WTC11 (cell line): ENCODE measurements at regions not wholly inside any gene's neighbourhood (a gene's known extent, or its start where the extent isn't known, plus 50 kb on each side); places are given as distances from the start of the nearest gene placed in this dataset.

Experiments used
- ATF2 ChIP-seq: sonication (generic); formaldehyde crosslinking; IDR thresholded peaks from 2 replicates; pipeline ENCODE4 v1.8.1; 2022; ENCODE audit warnings: low read depth, missing genetic modification reagents, borderline replicate concordance
- CREB1 ChIP-seq: sonication (generic); formaldehyde crosslinking; IDR thresholded peaks from 2 replicates; pipeline ENCODE4 v1.8.0; 2023; ENCODE audit warnings: mild to moderate bottlenecking, missing genetic modification reagents
- CTCF ChIP-seq: fragments of 200-600 bp; IDR thresholded peaks from 2 replicates; pipeline ENCODE4 v1.8.0; 2022; ENCODE audit warnings: antibody characterized with exemption
- FOXP1 ChIP-seq: sonication (generic); formaldehyde crosslinking; IDR thresholded peaks from 2 replicates; pipeline ENCODE4 v1.8.0; 2022; ENCODE audit warnings: missing genetic modification reagents, mild to moderate bottlenecking, moderate library complexity, borderline replicate concordance
- IRF1 ChIP-seq: sonication (generic); formaldehyde crosslinking; IDR thresholded peaks from 2 replicates; pipeline ENCODE4 v1.8.0; 2023; ENCODE audit warnings: missing genetic modification reagents
- MAX ChIP-seq: sonication (generic); formaldehyde crosslinking; IDR thresholded peaks from 2 replicates; pipeline ENCODE4 v1.8.0; 2022; ENCODE audit warnings: mild to moderate bottlenecking, missing genetic modification reagents
- PREB ChIP-seq: sonication (generic); formaldehyde crosslinking; IDR thresholded peaks from 2 replicates; pipeline ENCODE4 v1.8.1; 2022; ENCODE audit warnings: mild to moderate bottlenecking, missing genetic modification reagents, moderate library complexity, borderline replicate concordance
- PRRX2 ChIP-seq: fragments of 250-450 bp; sonication (Bioruptor Pico); IDR thresholded peaks from 2 replicates; pipeline ENCODE4 v1.8.0; 2021; ENCODE audit warnings: mild to moderate bottlenecking
- USF1 ChIP-seq: sonication (generic); formaldehyde crosslinking; IDR thresholded peaks from 2 replicates; pipeline ENCODE4 v1.8.0; 2022; ENCODE audit warnings: mild to moderate bottlenecking, missing genetic modification reagents
- ZNF416 ChIP-seq: fragments of 250-450 bp; sonication (Bioruptor Pico); IDR thresholded peaks from 2 replicates; pipeline ENCODE4 v1.9.0; 2021; ENCODE audit warnings: mild to moderate bottlenecking, inconsistent platforms

GRCh38 chr10:8221451-8221850 lies 167.0 kb downstream of the GATA3 start:
- TF ChIP-seq IRF1, result no peak
- TF ChIP-seq ATF2 (CRISPR knock-in tag), result no peak
- no peak for TF ChIP-seq CTCF
- no peak for TF ChIP-seq ZNF416 (CRISPR knock-in tag)
- no peak for TF ChIP-seq CREB1 (CRISPR knock-in tag)
- no peak for TF ChIP-seq PRRX2
- no peak for TF ChIP-seq FOXP1
- no peak for TF ChIP-seq MAX (CRISPR knock-in tag)
- no peak for TF ChIP-seq USF1
- no peak for TF ChIP-seq PREB (CRISPR knock-in tag)
